H1 (cell line): ENCODE measurements at regions not wholly inside any gene's neighbourhood (a gene's known extent, or its start where the extent isn't known, plus 50 kb on each side); places are given as distances from the start of the nearest gene placed in this dataset.

Source experiments
- CTCF ChIA-PET: fragments of 300-600 bp; sonication (Branson Sonifier 250); formaldehyde crosslinking; loops from one replicate; lab custom pipeline; 2021; ENCODE audit not compliant: partially characterized antibody; lab: Charles Lee
- POLR2A ChIA-PET: fragments of 300-600 bp; sonication (Branson Sonifier 250); formaldehyde crosslinking; loops from one replicate; lab custom pipeline; 2021; ENCODE audit warnings: inconsistent platforms; ENCODE audit not compliant: partially characterized antibody; lab: Charles Lee
- DNase-seq, 2 experiments: peaks; one replicate each; pipeline versions ENCODE4 v3.0.0 to v3.0.0-alpha.2; 2010 to 2022; ENCODE audit warnings: low spot score in 2 of 2, low read depth in 1 of 2, mixed read lengths in 1 of 2
- FAIRE-seq: peaks from 2 replicates; lab custom pipeline; 2011; peaks lifted over from hg19 to GRCh38; lab: Jason Lieb, UNC
- H2AFZ ChIP-seq: 2 replicates; pipeline ENCODE4 v1.8.1; 2012; ENCODE audit warnings: low read length, inconsistent platforms
- H2AK5ac ChIP-seq: 2 replicates; pipeline ENCODE4 v1.6.1; 2013; ENCODE audit warnings: low read depth, low read length
- H2BK120ac ChIP-seq: replicated peaks from 2 replicates; pipeline ENCODE3; 2013; ENCODE audit warnings: low read depth, low read length, inconsistent platforms
- H2BK12ac ChIP-seq: 2 replicates; pipeline ENCODE4 v1.6.1; 2013; ENCODE audit warnings: low read depth, low read length
- H2BK15ac ChIP-seq: 2 replicates; pipeline ENCODE4 v1.6.1; 2013; ENCODE audit warnings: low read length
- H2BK20ac ChIP-seq: 2 replicates; pipeline ENCODE4 v1.6.1; 2013; ENCODE audit warnings: low read length
- H2BK5ac ChIP-seq: 2 replicates; pipeline ENCODE4 v1.6.1; 2013; ENCODE audit warnings: low read depth, low read length
- H3K14ac ChIP-seq: 2 replicates; pipeline ENCODE4 v1.6.1; 2013; ENCODE audit warnings: inconsistent platforms; ENCODE audit not compliant: insufficient read length
- H3K18ac ChIP-seq: 2 replicates; pipeline ENCODE4 v1.6.1; 2013; ENCODE audit warnings: low read length; ENCODE audit errors: extremely low read depth
- H3K23ac ChIP-seq: 2 replicates; pipeline ENCODE4 v1.6.1; 2013; ENCODE audit warnings: inconsistent platforms; ENCODE audit not compliant: insufficient read length
- H3K23me2 ChIP-seq: 2 replicates; pipeline ENCODE4 v1.6.1; 2013; ENCODE audit warnings: low read depth, low read length
- H3K27ac ChIP-seq: 2 replicates; pipeline ENCODE4 v1.6.1; 2011; ENCODE audit warnings: low read depth, low read length, inconsistent platforms
- H3K27me3 ChIP-seq, 4 experiments: replicated peaks in 1 of 4; 1 replicate in 1 of 4; 2 replicates in 3 of 4; pipeline versions ENCODE4 v1.6.1 to v1.8.1; 2011 to 2013; ENCODE audit warnings: low read length in 3 of 4, mild to moderate bottlenecking in 3 of 4, inconsistent platforms in 2 of 4, mixed read lengths in 2 of 4, moderate library complexity in 1 of 4; ENCODE audit not compliant: control insufficient read depth in 3 of 4, insufficient read depth in 3 of 4; ENCODE audit errors: extremely low read depth in 1 of 4
- H3K36me3 ChIP-seq, 4 experiments: 2 replicates each; pipeline versions ENCODE4 v1.6.1 to v1.8.1; 2011 to 2013; ENCODE audit warnings: mild to moderate bottlenecking in 4 of 4, low read length in 3 of 4, moderate library complexity in 2 of 4, control low read depth in 1 of 4, inconsistent platforms in 1 of 4; ENCODE audit not compliant: insufficient read depth in 4 of 4, control insufficient read depth in 2 of 4
- H3K4ac ChIP-seq: replicated peaks from 2 replicates; pipeline ENCODE3; 2013; ENCODE audit warnings: low read length, low read depth, mixed read lengths, inconsistent platforms; ENCODE audit not compliant: insufficient read length
- H3K4me1 ChIP-seq, 4 experiments: replicated peaks in 1 of 4; 1 replicate in 1 of 4; 2 replicates in 3 of 4; pipeline versions ENCODE4 v1.6.1 to v1.8.1; 2011 to 2013; ENCODE audit warnings: low read length in 3 of 4, inconsistent platforms in 2 of 4, mixed read lengths in 1 of 4; ENCODE audit not compliant: insufficient read depth in 4 of 4, control insufficient read depth in 3 of 4
- H3K4me2 ChIP-seq, 2 experiments: 2 replicates each; pipeline versions ENCODE4 v1.6.1 to v1.8.1; 2011 to 2013; ENCODE audit warnings: low read depth in 2 of 2, low read length in 2 of 2, control low read depth in 1 of 2, inconsistent platforms in 1 of 2, mild to moderate bottlenecking in 1 of 2; ENCODE audit not compliant: insufficient read depth in 1 of 2
- H3K4me3 ChIP-seq, 4 experiments: fragments of 200-600, 300-600 bp in 1 of 4; sonication (generic), shearing (Covaris generic), sonication (Bioruptor Twin) in 1 of 4; 2 replicates each; pipeline versions ENCODE4 v1.5.1 to v1.8.1; 2011 to 2016; ENCODE audit warnings: low read length in 4 of 4, low read depth in 3 of 4, control low read depth in 2 of 4, inconsistent platforms in 2 of 4, mild to moderate bottlenecking in 2 of 4, mixed read lengths in 1 of 4, moderate library complexity in 1 of 4; ENCODE audit not compliant: insufficient read depth in 2 of 4; ENCODE audit errors: extremely low read depth in 1 of 4
- H3K56ac ChIP-seq: replicated peaks from 2 replicates; pipeline ENCODE3; 2013; ENCODE audit warnings: low read depth, mild to moderate bottlenecking, mixed read lengths, low read length, inconsistent platforms; ENCODE audit not compliant: insufficient read length
- H3K79me1 ChIP-seq: 2 replicates; pipeline ENCODE4 v1.6.1; 2013; ENCODE audit warnings: low read depth, low read length, control low read depth
- H3K79me2 ChIP-seq, 2 experiments: 2 replicates each; pipeline versions ENCODE4 v1.6.1 to v1.8.1; 2012 to 2013; ENCODE audit warnings: low read length in 2 of 2, mild to moderate bottlenecking in 2 of 2, inconsistent platforms in 1 of 2; ENCODE audit not compliant: insufficient read depth in 2 of 2, control insufficient read depth in 1 of 2
- H3K9ac ChIP-seq, 4 experiments: replicated peaks in 1 of 4; 1 replicate in 1 of 4; 2 replicates in 3 of 4; pipeline versions ENCODE4 v1.6.1 to v1.8.1; 2011 to 2013; ENCODE audit warnings: low read depth in 3 of 4, low read length in 3 of 4, control low read depth in 2 of 4, mild to moderate bottlenecking in 2 of 4, moderate library complexity in 2 of 4, inconsistent platforms in 1 of 4; ENCODE audit errors: extremely low read depth in 1 of 4
- H3K9me3 ChIP-seq, 2 experiments: 2 replicates each; pipeline versions ENCODE4 v1.6.1 to v1.8.1; 2012 to 2013; ENCODE audit warnings: mild to moderate bottlenecking in 2 of 2, moderate library complexity in 2 of 2, control low read depth in 1 of 2, inconsistent platforms in 1 of 2, low read depth in 1 of 2, low read length in 1 of 2, mixed read lengths in 1 of 2; ENCODE audit not compliant: insufficient read depth in 2 of 2
- H4K20me1 ChIP-seq, 2 experiments: replicated peaks in 1 of 2; 2 replicates each; pipeline versions ENCODE3 to v1.8.1; 2011 to 2013; ENCODE audit warnings: inconsistent platforms in 2 of 2, low read length in 2 of 2, mild to moderate bottlenecking in 1 of 2; ENCODE audit not compliant: insufficient read depth in 2 of 2, control insufficient read depth in 1 of 2
- H4K5ac ChIP-seq: 2 replicates; pipeline ENCODE4 v1.6.1; 2013; ENCODE audit warnings: low read length, low read depth, mixed read lengths, inconsistent platforms; ENCODE audit not compliant: insufficient read length
- H4K8ac ChIP-seq: 2 replicates; pipeline ENCODE4 v1.8.0; 2013; ENCODE audit warnings: mild to moderate bottlenecking, moderate library complexity, low read length, inconsistent platforms; ENCODE audit not compliant: insufficient read depth; ENCODE audit errors: extremely low read depth
- H4K91ac ChIP-seq: replicated peaks from 2 replicates; pipeline ENCODE3; 2013; ENCODE audit warnings: low read length, mixed read lengths, inconsistent platforms; ENCODE audit not compliant: insufficient read length
- BCL11A ChIP-seq, 2 experiments: IDR thresholded peaks; one replicate each; pipeline ENCODE4 v1.6.1; 2011; ENCODE audit warnings: low read depth in 2 of 2, low read length in 2 of 2, mild to moderate bottlenecking in 2 of 2
- CREB1 ChIP-seq: IDR thresholded peaks from 2 replicates; pipeline ENCODE4 v1.6.1; 2012; ENCODE audit warnings: inconsistent platforms
- EGR1 ChIP-seq: IDR thresholded peaks from 2 replicates; pipeline ENCODE4 v1.6.1; 2011; ENCODE audit warnings: low read depth, low read length, borderline replicate concordance
- HDAC2 ChIP-seq, 2 experiments: fragments of 300-600 bp in 1 of 2; sonication (generic) in 1 of 2; IDR thresholded peaks; 2 replicates each; pipeline ENCODE4 v1.6.1; 2011 to 2012; ENCODE audit warnings: low read depth in 2 of 2, low read length in 2 of 2, mild to moderate bottlenecking in 2 of 2, moderate library complexity in 2 of 2, borderline replicate concordance in 1 of 2, inconsistent platforms in 1 of 2
- KDM4A ChIP-seq: IDR thresholded peaks from one replicate; pipeline ENCODE4 v1.7.1; 2012; ENCODE audit warnings: low read depth, mild to moderate bottlenecking, moderate library complexity, low read length, inconsistent platforms; ENCODE audit not compliant: severe bottlenecking
- SP2 ChIP-seq: IDR thresholded peaks from 2 replicates; pipeline ENCODE4 v1.6.1; 2012; ENCODE audit warnings: mild to moderate bottlenecking, low read length, inconsistent platforms
- TAF1 ChIP-seq: IDR thresholded peaks from 2 replicates; pipeline ENCODE4 v1.6.1; 2011; ENCODE audit warnings: mild to moderate bottlenecking, low read depth, low read length
- WGBS, 2 experiments: shearing (Covaris generic) in 1 of 2; methylation state at CpG; one replicate each; pipeline versions ENCODE4 v1.1.6 to v1.1.7; 2013 to 2015; ENCODE audit warnings: low lambda C conversion rate in 2 of 2, mixed read lengths in 2 of 2, inconsistent platforms in 1 of 2, low coverage in 1 of 2, missing lambda C conversion rate in 1 of 2; ENCODE audit not compliant: insufficient replicate concordance in 2 of 2, insufficient coverage in 1 of 2, insufficient read length in 1 of 2; ENCODE audit errors: extremely low coverage in 1 of 2, missing lambda C conversion rate in 1 of 2; 5-methylcytosine and 5-hydroxymethylcytosine counted together
- TF ChIP-seq, protein P1 (sequence below): IDR thresholded peaks from 2 replicates; pipeline ENCODE4 v1.6.1; 2012; ENCODE audit warnings: low read length, inconsistent platforms

DNA sequence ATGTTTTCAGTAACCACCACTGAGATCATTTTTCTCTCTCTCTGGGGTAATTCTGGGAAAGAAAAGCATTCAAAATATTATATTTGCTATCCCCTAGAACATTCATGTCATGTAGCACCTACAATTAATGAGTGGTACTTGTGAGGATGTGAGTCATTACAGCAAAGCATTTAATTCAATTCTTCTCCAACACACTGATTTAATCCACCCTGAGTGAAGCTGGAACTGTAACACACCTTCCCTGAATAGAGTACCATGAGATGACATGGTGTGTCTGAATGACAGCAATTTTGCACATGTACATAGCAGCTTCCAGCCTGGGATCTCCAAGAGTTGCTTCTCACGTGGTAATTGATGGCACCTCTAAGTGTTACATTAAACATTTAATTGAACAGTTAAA lies 207.1 kb upstream of the SLC14A2 start:
- FAIRE-seq (no peak), DNase-seq (no peak)
- Histone ChIP-seq H3K79me1 (no peaks in the 10 kb centered on the region), H2BK15ac (no peak overlapping the region), H4K91ac (no peak overlapping the region), H2BK5ac (no peak overlapping the region), H2AFZ (no peak overlapping the region), H3K27ac (no peak overlapping the region), H3K56ac (no peak overlapping the region), H2BK120ac (no peak overlapping the region), H4K20me1 (no peaks in the 10 kb centered on the region), H3K4ac (no peak overlapping the region), H2BK12ac (no peak overlapping the region), H3K18ac (no peak overlapping the region), H4K8ac (no peak overlapping the region), H3K9ac (no peak overlapping the region), H3K4me2 (no peak overlapping the region), H2BK20ac (no peak overlapping the region), H3K4me3 (no peak overlapping the region), H3K79me2 (no peaks in the 10 kb centered on the region), H3K4me1 (no peaks in the 10 kb centered on the region), H3K9me3 (peaks cover 0 to 2% of the 10 kb centered on the region in 2 experiments; a peak in 1 of 4 replicates), H2AK5ac (no peak overlapping the region), H3K27me3 (no peaks in the 10 kb centered on the region; a peak in 1 of 7 replicates), H3K23ac (no peak overlapping the region)
- WGBS, 2 experiments: 100% methylated on average over 1 of the region's 1 CpG; no CpG with 5 or more reads in 1 of the 2 experiments
- POLR2A ChIA-PET: no interaction called here
- no peak for TF ChIP-seq KDM4A
- TF ChIP-seq, protein P1, sequence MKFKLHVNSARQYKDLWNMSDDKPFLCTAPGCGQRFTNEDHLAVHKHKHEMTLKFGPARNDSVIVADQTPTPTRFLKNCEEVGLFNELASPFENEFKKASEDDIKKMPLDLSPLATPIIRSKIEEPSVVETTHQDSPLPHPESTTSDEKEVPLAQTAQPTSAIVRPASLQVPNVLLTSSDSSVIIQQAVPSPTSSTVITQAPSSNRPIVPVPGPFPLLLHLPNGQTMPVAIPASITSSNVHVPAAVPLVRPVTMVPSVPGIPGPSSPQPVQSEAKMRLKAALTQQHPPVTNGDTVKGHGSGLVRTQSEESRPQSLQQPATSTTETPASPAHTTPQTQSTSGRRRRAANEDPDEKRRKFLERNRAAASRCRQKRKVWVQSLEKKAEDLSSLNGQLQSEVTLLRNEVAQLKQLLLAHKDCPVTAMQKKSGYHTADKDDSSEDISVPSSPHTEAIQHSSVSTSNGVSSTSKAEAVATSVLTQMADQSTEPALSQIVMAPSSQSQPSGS: no peak
- no peak for TF ChIP-seq TAF1
- TF ChIP-seq CREB1: no peak
- TF ChIP-seq SP2: no peak
- TF ChIP-seq BCL11A (IDR thresholded peaks at IDR 0.05; ENCODE audit: low read depth in 2 of 2, low read length in 2 of 2): no peak
- TF ChIP-seq EGR1: no peak
- no peak for TF ChIP-seq HDAC2 (IDR thresholded peaks at IDR 0.05; ENCODE audit: borderline replicate concordance in 1 of 2, low read depth in 2 of 2, low read length in 2 of 2)
- TF ChIP-seq, all 59 proteins: peak for 0
- no peak overlapping the region for H4K5ac ChIP-seq
- CTCF ChIA-PET: interaction anchor here (0.9 to 1.5 kb wide), 3 partner anchors 9 to 193 kb away, joined by 3 to 4 read pairs (median 3); no protein-coding TSS in a partner anchor
- H3K36me3 ChIP-seq: no peaks in the 10 kb centered on the region
- H3K14ac ChIP-seq: no peak overlapping the region
- no peaks in the 10 kb centered on the region for H3K23me2 ChIP-seq
